HUES64 (cell line): ENCODE measurements at regions not wholly inside any gene's neighbourhood (a gene's known extent, or its start where the extent isn't known, plus 50 kb on each side); places are given as distances from the start of the nearest gene placed in this dataset.
"Not testable (repeated sequence)": the region's sequence is repeated elsewhere in the genome, so short reads cannot be mapped to it uniquely, and the experiment has no call there.

ENCODE experiments used
- H3K27ac ChIP-seq: 2 replicates; pipeline ENCODE4 v1.7.0; 2013; ENCODE audit warnings: low read depth, low read length, inconsistent platforms
- H3K27me3 ChIP-seq: 2 replicates; pipeline ENCODE4 v1.6.1; 2013; ENCODE audit warnings: mild to moderate bottlenecking, low read length; ENCODE audit not compliant: insufficient read depth
- H3K36me3 ChIP-seq: 2 replicates; pipeline ENCODE4 v1.6.1; 2013; ENCODE audit warnings: mild to moderate bottlenecking, low read length; ENCODE audit not compliant: insufficient read depth
- H3K4me1 ChIP-seq: 2 replicates; pipeline ENCODE4 v1.6.1; 2013; ENCODE audit warnings: mild to moderate bottlenecking, low read length, moderate library complexity; ENCODE audit not compliant: insufficient read depth
- H3K4me3 ChIP-seq: 2 replicates; pipeline ENCODE4 v1.5.1; 2013; ENCODE audit warnings: mild to moderate bottlenecking, low read length, moderate library complexity
- H3K9ac ChIP-seq: 2 replicates; pipeline ENCODE4 v1.6.1; 2013; ENCODE audit warnings: mild to moderate bottlenecking, low read depth, low read length
- H3K9me3 ChIP-seq: 2 replicates; pipeline ENCODE4 v1.6.1; 2013; ENCODE audit warnings: low read depth, low read length; ENCODE audit not compliant: insufficient read depth
- WGBS: fragments of 150-250, 120-280 bp; methylation state at CpG from one replicate; pipeline ENCODE4 v1.1.7; 2013; ENCODE audit warnings: missing lambda C conversion rate; 5-methylcytosine and 5-hydroxymethylcytosine counted together

DNA sequence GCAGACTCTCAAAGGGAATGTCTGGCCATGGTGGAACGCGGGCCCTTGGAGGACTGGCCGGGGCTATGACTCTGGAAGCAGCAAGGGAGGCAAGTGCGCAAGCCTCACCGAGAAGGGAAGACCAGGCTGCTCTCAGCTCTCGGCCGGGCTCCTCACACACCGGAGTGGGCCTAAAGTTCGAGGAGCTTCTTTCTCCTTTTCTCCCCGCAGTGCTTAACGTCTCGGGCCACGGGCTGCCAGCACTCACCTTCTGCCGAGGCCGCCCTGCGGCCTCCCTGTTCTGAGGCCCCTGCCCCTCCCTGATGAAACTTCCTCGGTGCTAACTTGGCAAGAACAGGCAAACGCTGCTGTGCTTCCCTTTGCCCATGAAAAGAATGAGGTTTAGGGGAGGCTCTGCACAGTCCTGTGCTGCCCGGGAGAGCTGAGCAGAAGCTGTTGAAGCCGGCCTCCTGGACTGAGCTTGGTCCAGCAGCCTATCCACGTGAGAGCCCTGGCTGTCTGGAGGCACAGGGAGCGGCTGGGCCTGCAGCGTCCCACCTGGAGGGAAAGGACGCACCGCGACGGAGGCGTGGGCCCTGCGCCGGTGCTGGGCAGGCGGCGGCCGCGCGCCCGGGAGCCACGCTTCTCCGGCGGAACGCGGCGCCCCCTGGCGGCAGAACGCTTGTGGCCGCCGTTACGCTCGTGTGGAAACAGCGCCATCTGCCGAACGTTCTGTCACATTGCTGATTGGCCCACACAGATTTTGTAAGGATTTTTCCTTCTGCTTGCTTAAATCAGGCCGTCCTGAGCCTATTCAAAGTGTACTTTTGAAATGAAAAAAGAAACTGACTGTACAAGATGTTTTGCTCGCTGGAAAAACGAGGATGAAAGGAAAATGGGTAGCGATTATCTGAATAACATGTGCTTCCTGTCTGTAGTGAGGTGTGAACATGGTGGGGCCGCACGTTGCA, 65.0 kb upstream of the TMEM45B start:
- Histone ChIP-seq H3K27me3 (peaks cover 22% of the 10 kb centered on the region), H3K4me3 (peak overlapping the region; percentile 44), H3K9me3 (peaks cover 5% of the 10 kb centered on the region; the same call in 1 of the 2 replicates), H3K27ac (no peak overlapping the region), H3K4me1 (0 out of 2 replicates have a peak, but pooled peaks cover 4% of the 10 kb centered on the region), H3K36me3 (no peaks in the 10 kb centered on the region), H3K9ac (peak overlapping the region; percentile 51)
- WGBS, result 28% methylated on average over 57 of the region's 57 CpGs

DNA sequence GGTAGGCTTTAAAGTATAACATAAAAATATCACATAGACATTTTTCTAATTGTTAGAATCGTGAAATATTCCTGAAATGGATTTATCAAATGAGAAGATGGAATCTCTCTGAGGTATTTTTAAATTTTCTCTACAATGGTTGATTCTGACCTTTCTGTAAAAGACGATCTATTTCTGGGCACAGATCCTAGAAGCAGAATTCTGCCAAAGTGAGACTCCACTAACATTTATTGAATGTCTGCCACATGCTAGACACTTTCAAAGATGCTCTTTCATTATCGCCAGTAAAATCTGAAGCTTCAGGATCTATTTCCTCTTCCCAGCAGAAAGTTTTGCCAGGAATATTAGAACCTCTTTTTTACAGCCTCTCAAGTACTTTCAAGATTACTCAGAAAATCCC, 64.1 kb upstream of the TMEM45B start:
- Histone ChIP-seq H3K36me3 (no peaks in the 10 kb centered on the region), H3K27ac (no peak overlapping the region), H3K9ac (no peak overlapping the region), H3K27me3 (peaks cover 22% of the 10 kb centered on the region), H3K4me1 (0 out of 2 replicates have a peak, but pooled peaks cover 4% of the 10 kb centered on the region), H3K9me3 (peaks cover 5% of the 10 kb centered on the region; the same call in 1 of the 2 replicates), H3K4me3 (no peak overlapping the region)
- 94% methylated on average over 2 of the region's 3 CpGs for WGBS

DNA sequence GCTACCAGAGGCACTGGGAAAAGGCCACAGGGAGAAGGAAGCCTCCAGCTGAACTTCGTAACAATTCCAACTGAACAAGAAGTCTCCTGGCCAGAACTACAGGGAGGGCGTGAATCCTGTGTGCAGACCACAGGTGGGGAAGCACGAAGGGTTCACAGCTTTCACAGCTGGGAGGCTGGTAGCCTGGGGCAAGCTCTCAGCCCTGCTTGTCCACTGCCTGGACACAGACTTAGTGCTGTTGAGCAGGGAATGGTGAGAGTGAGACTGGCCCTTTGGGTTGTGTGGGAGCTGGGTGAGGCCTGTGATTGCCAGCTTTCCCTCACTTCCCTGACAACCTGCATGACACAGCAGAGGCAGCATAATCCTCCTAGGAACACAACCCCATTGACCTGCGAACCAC, 52.1 kb upstream of the TMEM45B start:
- not testable (repeated sequence) for H3K36me3 ChIP-seq, H3K9ac ChIP-seq, H3K9me3 ChIP-seq, H3K4me1 ChIP-seq, H3K27ac ChIP-seq, H3K27me3 ChIP-seq, H3K4me3 ChIP-seq
- 95% methylated on average over 4 of the region's 4 CpGs for WGBS

DNA sequence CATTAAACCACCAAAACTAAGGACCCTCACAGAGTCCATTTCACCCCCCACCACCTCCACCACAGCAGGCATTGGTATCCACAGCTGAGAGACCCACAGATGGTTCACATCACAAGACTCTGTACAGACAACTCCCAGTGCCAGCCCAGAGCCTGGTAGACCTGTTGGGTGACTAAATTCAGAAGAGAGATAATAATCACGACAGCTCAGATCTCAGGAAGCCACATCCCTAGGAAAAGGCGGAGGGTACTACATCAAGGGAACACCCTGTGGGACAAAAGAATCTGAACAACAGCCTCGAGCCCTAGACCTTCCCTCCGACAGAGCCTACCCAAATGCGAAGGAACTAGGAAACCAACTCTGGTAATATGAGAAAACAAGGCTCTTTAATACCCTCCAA, 51.4 kb upstream of the TMEM45B start:
- H3K9ac ChIP-seq, H3K4me1 ChIP-seq, H3K36me3 ChIP-seq, H3K9me3 ChIP-seq, H3K27ac ChIP-seq, H3K27me3 ChIP-seq, H3K4me3 ChIP-seq: not testable (repeated sequence)
- WGBS, result 87% methylated on average over 5 of the region's 5 CpGs
